HTR-8/SVneo (cell line): ENCODE measurements at regions not wholly inside any gene's neighbourhood (a gene's known extent, or its start where the extent isn't known, plus 50 kb on each side); places are given as distances from the start of the nearest gene placed in this dataset.

Experiments
- DNase-seq: peaks from one replicate; pipeline ENCODE4 v3.0.0; 2011; ENCODE audit warnings: low spot score, mixed read lengths; ENCODE audit not compliant: insufficient read length
- FAIRE-seq: peaks from 2 replicates; lab custom pipeline; 2011; peaks lifted over from hg19 to GRCh38; lab: Jason Lieb, UNC

DNA sequence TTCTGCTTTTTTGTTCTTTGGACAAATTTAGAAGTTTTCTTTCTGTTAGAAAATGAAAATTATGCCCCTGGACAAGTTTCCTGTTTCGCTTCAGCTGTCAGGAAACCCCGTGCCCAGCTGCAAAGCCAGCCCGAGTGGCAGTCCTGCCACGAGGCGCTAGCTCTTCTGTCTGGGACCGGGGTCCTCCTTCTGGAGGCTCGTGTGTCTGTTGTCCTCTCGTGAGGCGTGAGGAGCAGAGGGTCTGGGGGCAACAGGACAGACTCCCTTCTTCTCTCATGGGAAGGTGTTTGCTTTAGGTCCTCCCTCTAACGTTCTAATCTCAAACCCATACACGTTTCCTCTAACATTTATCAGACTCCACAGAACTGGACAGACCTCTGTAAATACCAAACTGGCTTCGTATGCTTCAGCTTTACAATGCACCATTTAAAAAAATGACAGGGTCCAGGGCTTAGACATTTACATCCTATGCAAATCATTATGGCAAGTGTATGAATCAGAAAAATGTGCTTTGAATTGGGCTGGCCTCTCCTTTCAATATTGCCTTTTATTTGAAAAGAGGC lies 184.5 kb upstream of the SHH start:
- no peak for FAIRE-seq
- DNase-seq: no peak

DNA sequence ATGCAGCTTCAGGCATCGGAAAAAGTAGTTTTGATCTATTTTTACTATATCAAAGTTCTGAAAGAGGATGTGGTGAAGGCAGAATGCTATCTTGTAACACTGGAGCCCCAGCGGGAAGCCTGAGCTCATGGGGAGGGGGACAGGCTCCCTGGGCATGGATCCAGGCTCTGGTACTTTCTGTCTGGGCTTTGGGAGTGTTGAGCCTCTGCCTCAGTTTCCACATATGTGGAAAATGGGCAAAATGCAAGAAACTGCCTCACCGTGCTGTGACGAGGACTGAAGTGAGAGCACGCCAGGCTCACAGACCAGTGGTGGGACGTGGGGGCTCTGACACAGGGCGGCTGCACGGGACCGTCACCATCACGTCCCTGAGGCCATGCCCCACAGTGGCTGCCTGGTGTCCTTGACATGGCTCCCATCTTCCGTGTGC lies 182.9 kb upstream of the SHH start:
- DNase-seq (no peak), FAIRE-seq (no peak)

DNA sequence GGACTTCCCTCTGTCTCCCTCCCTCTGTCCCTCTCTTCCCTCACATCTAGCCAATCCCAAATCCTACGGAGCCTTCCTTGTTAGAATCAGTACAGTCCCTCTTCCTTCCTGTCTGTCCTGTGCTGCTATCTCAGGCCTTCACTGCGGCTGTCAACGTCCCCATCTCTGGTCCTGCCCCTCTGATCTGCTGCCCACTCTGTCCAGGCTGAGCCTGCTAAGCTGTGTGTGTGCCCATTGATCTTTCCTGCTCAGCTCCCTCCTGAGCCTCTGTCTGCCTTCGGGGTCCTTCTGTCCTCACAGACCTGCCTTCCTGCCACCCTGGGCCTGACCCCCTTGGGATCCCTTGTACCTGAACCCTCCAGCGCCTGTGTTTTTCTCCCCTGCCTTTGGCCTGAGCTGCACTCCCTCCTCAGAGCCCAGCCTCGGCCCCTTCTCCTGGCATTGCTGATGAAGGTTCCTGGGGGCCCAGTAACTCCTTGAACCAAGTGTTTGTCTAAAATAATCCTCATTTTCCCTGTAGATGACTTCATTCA lies 182.1 kb upstream of the SHH start:
- DNase-seq (no peak), FAIRE-seq (no peak)

DNA sequence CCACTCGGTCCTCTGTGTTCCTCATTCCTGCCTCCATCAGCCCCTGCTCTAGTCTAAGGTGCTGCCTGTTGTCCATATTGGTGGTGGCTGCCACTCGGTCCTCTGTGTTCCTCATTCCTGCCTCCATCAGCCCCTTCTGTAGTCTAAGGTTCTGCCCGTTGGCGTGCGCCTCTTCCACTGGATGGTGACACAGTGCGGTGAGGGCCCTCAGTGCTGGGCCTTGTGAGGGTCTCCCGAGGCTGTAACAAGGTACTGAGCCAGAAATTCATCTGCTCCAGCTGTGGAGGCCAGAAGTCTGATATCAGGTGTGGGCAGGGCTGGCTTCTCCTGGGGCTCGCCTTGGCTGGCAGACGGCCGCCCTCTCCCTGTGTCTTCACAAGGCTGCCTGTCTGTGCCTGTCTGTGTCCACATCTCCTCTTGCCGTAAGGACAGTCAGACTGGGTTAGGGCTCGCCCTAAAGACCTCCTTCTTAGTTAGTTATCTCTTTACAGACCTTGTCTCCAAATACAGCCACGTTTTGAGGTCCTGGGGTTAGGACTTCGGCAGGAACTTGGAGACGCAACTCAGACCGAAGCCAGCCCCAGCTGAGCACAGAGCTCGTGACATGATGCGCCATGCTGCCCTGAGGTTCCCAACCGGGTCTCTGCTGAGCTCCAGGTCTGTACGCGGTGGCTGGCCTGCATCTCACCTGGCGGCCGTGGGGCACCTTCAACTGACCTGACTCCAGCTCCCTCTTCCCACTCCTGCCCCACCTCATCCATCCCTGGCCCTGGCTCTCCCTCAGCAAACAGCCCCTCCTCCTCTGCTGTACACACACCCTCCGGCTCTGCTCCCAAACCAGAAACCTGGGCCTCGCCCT lies 181.4 kb upstream of the SHH start:
- DNase-seq (no peak), FAIRE-seq (no peak)

DNA sequence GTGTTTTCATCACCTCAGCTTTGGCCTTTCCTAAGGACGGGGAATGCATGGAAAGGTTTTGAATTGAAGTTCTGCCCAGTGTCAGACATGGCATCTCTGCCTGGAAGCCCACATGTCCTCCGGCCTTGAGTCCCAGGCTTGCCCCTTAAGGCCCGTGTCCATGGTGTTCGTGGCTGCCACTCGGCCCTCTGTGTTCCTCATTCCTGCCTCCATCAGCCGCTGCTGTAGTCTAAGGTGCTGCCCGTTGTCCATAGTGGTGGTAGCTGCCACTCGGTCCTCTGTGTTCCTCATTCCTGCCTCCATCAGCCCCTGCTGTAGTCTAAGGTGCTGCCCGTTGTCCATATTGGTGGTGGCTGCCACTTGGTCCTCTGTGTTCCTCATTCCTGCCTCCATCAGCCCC lies 180.7 kb upstream of the SHH start:
- DNase-seq: no peak
- no peak for FAIRE-seq

DNA sequence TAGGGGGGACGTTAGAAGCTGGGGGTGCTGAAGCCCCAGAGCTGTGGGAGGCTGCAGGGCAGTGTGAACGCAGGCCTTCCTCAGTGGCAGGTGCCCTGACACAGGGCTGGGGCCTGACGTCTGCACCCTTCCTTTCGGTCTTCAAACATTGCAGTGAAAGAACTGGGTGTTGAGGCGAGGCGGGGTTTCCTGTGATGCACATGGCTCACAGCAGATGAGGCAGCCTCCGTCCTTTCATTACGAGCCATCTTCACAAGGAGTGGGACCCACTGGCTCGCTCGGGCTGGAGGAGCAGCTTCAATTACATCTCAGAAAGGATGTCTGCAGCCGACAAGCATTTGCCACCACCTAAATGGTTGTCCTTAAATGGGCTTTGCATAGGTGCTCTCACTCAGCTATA lies 180.3 kb upstream of the SHH start:
- DNase-seq (no peak), FAIRE-seq (no peak)

DNA sequence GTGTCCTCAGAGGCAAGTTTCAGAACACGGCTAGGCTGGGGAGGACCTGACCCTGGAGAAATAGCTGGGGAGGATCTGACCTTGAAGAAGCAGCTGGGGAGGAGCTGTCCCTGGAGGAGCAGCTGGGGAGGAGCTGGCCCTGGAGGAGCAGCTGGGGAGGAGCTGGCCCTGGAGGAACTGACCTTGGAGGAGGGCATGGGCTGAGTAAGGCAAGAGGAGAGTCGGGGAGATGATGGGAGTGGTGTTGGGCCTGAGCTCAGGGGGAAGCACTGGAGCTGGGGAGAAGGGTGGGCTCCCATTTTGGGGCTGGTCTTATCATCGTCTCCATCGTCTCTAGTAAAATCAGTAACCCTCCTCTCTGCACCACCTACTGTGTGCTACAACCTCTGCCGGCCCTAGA lies 179.8 kb upstream of the SHH start:
- DNase-seq (no peak), FAIRE-seq (no peak)

DNA sequence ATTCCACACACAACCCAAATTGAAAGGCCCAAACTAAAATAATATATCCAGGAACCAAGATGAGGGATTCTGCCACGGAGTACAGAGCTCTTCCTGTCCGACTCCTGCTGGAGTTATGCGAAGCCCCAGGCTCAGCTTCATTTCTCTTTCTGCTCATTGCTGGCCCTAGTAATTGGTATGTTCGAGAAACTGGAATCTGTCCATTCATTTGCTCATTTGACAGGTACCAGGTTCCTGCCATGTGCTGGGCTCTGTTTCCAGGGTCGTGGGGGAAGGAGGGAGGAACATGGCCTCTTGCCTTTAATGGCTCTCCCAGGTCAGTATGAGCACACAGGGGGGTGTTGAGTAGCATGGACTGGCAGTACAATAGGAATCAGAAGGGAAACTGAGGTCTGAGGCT lies 179.2 kb upstream of the SHH start:
- DNase-seq (no peak), FAIRE-seq (no peak)

DNA sequence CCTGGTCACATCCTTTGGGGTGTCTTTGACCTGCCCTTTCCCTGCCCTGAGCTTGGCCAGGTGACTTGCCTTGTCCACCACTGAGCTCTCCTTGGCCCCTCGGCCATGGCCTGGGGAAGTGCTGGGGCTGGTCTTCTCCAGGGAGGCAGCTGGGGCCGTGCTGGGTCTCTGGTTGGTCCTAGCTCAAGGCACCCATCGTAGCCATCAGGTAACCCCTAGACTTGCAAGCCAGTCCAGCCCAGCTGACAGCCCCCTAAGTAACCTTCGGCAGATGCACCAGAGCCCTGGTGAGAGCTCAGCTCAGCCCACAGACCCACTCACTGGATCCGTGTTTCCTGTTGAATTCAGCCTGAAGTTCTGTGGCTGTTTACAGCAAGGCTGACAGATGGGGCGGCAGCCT lies 176.2 kb upstream of the SHH start:
- DNase-seq (no peak), FAIRE-seq (no peak)

DNA sequence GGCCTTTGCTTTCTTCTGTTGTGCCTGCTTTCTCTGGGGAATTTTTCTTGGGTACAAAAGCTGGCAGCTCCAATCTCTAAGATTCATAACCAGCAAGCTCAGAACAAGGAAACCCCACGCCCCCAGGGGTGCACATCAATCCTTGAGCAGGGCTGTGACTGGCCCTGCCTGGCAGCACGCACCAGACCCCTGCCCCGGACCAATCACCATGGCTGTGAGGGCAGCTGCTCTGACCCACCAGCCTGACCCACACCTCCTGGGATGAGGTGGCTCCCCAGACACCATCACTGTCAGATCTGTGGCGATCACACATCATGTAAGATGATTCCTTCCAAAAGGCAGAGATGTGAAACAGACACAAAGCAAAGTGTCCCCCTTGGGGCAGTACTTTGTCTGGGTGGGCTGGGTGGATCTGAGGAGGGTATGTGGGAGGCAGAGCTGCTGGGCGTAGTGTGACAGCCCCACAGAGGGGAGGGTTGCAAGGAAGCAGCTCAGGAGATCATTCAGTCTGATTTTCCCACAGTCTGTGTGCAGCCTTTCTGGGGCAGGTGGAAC lies 175.5 kb upstream of the SHH start:
- DNase-seq (no peak), FAIRE-seq (no peak)

DNA sequence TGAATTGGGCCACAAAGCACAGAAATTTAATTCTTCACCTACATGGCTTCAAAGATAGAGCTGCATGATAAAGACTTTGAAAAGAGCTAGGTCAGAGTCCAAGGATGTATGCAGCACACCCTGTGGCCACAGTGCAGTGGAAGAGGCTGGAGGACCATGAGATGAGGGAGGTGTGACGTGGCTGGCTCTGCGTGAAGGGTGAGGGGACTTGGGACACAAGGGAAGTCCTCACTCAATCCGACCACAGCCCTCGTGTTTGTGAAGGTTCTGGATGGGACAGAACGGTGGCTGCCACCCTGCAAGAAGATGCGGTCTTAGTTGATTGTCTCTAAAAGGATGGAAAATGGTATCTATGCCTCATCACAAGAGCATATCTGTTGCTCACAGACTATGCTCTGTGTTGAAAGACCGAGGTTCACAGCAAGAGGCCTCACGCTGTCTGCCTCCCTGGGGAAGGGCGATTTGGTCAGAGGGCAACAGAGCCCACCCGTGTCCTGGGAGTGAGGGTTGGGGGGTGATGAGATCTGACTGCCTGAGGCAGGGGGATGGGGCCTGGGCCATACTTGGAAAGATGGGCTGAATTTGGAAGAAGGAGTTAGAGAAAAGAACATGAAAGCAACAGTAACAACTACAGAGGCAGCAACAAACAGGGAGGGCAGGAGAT lies 174.4 kb upstream of the SHH start:
- no peak for DNase-seq
- no peak for FAIRE-seq

DNA sequence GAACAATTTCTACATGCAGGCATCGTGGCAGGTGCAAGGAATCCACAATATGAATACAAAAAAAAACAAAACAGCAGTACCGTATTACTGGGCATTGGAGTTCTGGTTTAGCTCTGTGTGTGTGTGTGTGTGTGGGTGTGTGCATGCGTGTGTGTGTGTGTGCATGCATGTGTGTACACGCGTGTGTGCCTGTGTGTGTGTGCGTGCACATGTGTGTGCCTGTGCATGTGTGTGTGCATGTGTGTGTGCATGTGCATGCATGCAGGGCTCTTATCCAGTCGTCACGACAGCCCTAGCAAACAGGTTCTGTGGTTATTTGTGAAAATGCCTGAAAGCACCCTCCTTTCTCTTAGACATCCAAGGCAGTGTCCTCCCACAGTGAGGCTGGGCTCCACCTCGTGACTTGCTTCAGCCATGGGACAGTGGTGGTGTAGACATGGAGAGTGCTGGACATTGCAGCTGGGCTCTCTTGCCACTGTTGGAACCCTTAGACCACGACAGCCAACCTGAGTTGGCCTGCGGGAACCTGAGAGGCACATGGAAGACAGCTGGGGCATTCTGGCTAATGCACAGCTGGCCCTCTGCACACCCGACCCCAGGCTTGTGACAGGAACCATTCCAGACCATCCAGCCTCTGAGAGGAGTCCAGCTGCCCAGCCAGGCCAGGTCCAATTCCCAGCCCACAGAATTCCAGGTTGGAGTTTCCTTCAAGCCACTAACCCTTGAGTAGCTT lies 173.4 kb upstream of the SHH start:
- DNase-seq: no peak
- no peak for FAIRE-seq

DNA sequence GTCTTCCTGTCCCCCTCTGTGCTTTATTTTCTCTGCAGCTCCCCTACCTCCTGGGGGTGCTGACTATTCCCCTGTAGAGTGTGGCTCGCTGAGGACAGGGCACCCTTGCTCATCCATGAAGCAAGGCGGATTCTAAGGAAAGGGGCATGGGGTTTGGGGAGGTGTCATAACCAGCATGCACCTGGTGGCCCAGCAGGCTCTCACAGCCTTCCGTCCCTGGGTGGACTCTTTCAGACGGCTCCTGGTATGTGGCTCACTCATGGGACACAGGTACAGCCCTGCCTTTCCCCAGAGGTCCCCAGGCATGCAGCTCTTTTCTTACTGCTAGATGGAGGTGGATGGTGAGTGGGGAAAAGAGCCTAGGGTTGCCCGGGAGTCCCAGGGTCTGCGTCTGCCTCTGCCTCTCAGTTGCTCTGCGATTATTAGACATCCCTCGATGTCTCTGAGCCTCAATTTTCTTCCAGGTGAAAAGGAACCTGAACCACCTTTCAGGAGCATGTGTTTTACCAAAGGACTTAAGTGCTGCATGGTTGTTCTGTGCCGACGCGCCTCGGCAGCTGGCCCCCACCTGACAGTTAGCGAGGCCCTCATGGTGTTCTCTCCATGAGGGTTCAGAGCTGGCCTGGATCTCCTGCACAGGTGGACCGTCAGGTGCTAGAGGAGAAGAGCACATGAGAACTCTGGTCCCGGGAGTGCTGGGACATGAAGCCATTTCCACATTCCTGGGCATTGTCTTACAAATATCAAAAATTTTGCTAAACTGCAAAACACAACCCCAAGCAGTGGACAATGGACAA lies 172.5 kb upstream of the SHH start:
- no peak for DNase-seq
- no peak for FAIRE-seq

DNA sequence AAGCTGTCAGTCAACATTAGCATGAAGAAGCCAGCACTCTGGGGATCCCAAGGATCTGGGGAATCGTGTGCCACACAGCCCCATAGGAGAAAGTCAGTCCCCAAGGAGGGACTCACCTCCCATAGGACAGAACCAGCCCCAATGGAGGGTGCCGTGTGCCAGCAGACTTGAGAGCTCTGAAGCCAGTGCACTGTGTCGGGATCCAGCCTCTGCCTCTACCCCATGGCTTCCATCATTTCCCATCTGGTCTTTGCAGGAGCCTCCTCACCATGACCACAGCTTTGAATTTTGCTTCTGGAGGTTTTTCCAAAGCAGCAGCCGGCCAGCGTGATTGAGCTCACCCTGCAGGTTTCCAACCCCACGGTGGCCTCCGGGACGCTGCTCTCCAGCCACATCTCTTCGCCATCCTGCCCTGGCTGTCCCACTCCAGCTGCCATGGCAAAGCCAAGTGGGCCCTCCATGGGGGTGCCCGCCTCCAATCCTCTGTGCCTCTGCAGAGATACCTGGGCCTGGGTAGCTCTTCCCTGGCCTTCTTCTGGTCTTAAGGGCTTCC lies 171.8 kb upstream of the SHH start:
- FAIRE-seq: no peak

DNA sequence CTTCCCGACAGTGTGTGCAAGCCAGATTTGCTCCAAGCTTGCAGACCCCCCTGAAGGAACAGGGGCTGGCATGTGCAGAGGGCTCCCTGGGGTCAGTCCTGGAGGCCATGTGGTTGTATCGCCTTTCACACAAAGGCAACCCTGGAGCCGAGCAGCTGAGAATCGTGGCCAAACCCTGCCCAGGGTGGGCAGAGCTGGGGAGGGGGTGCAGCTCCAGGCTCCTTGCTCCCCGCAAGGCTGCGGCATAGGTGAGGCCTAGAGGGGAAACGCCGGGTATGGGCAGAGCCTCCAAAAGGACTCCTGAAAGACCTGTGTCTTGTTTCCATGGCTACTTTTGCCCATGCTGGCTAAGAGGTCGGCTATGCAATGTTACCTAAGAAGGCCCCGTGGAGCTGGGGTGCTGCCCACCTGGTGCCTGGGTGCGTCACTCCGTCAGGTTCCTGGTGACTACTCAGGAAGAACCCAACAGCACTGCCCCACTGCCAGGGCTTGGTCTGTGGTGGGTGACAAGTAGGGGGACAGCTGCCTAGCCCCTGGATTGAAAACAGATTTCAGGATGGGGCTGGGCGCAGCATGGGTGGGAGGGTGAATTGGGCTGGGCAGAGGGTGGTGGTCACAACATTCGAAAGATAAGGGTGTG lies 171.0 kb upstream of the SHH start:
- no peak for FAIRE-seq
- DNase-seq: no peak

More for the DNA sequence above, 171.8 kb upstream of the SHH start:
- DNase-seq: no peak

DNA sequence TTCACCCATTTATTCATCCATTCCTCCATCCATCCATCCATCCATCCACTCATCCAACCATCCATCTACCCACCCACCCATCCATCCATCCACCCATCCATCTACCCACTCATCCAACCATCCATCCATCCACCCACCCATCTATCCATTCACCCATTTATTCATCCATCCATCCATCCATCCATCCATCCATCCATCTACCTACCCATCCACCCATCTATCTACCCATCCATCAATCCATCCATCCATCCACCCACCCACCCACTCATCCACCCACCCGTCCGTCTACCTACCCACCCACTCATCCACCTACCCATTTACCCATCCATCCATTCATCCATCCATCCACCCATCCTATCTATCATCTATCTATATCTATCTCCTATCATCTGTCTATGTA lies 169.4 kb upstream of the SHH start:
- no peak for FAIRE-seq
- no peak for DNase-seq

DNA sequence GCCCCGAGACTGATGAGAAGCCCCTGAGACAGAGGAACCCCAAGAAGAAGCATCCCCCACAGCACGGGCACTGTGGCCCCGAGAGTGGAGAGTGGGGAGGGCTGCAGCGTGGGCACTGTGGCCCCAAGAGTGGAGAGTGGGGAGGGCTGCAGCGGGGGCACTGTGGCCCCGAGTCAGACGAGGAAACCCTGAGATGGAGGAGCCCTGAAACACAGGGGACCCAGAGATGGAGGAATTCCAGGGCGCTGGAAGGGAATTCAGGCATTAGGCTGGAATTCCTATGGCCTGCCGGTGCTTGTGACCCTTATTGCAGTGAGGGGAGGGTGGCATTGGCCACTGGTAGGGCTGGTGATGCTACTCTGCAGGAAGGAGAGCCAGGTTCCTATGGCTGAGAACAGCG lies 168.6 kb upstream of the SHH start:
- no peak for DNase-seq
- no peak for FAIRE-seq

DNA sequence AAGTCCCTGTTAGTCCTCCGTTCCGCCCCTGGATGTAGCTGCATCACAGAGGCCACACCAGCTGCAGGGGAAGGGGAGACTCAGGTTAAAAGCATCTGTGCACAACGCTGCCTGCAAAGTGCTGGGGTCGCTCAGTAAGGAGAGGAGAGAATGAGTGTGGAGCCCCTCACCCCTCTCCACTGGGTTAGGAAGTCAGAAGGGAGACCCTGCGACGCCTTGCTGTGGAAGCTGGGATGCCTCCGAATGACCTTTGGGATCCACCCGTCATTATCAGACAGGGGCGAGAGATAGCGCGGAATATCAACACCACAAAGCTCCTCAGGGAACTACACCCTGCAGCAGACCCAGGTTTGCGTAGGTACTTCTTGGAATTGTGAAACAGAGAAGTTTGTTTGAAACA lies 167.7 kb upstream of the SHH start:
- DNase-seq (no peak), FAIRE-seq (no peak)

DNA sequence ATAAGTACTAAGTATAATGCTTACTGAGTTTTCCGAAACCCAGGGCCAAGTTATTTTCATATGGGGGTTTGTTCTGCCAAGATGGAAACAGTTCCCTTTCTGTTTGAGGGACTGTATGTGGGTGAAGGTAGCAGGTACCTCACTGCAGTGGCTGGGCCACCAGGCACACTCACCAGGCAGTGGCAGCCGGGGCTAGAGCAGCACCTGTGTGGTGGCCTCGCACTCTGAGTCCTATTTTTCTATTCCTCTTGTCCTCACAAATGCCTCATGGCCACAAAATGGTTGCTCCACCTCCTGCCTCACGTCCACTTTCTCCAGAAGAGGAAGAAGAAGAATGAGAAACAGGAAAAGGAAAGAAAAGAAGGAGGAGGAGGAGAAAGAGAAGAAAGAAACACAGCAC lies 167.3 kb upstream of the SHH start:
- no peak for DNase-seq
- FAIRE-seq: no peak
